Fibroblast of skin of right quadriceps (primary cell): ENCODE measurements at regions not wholly inside any gene's neighbourhood (a gene's known extent, or its start where the extent isn't known, plus 50 kb on each side); places are given as distances from the start of the nearest gene placed in this dataset.

Source experiments
- DNase-seq: peaks from one replicate; pipeline ENCODE4 v3.0.0-alpha.2; 2013

- no peak for DNase-seq
Observed at GRCh38 chr5:173785866-173786265, 102.3 kb upstream of the CPEB4 start.

DNA sequence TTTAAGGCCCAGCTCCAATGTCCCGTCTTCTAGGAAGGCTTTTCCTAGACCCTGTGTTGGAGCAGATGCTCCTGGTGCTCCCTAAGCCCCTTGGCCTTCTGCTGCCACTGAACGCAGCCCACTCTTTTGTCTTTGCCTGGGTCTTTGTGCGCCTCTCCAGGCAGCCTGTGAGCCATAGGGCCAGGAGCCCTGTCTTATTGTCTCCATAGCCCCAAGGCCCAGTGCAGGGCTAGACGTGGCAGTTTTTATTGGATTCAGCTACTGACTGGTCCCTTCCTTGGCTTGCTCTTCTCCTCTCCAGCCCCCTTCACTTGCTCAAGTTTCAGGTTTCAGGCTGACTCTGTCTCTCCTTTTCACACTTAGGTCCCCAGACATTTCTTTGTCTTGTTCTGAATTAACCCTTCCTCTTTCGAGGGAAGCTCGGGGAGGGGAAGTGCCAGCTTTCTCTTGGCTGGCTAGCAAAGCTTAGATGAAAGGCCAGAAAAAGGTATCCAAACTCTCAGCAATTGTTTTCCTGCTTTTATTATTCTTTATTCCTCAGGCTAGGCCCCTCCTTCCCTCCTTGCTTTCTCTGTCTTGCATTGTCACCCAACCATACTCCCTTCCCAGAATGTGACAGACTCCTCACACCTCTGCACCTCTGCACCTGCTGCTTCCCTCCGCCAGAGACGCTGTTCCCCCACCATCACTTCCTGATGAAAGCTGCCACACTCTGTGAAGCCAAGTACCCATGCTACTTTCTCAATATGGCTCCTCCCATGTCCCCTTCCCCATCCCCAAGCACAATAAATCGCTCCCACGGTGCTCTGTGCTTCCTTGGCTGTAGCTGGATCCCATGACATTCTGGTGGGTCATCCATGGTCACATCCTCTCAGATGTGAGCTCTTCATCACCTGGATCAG, 101.6 kb upstream of the CPEB4 start:
- no peak for DNase-seq

DNA sequence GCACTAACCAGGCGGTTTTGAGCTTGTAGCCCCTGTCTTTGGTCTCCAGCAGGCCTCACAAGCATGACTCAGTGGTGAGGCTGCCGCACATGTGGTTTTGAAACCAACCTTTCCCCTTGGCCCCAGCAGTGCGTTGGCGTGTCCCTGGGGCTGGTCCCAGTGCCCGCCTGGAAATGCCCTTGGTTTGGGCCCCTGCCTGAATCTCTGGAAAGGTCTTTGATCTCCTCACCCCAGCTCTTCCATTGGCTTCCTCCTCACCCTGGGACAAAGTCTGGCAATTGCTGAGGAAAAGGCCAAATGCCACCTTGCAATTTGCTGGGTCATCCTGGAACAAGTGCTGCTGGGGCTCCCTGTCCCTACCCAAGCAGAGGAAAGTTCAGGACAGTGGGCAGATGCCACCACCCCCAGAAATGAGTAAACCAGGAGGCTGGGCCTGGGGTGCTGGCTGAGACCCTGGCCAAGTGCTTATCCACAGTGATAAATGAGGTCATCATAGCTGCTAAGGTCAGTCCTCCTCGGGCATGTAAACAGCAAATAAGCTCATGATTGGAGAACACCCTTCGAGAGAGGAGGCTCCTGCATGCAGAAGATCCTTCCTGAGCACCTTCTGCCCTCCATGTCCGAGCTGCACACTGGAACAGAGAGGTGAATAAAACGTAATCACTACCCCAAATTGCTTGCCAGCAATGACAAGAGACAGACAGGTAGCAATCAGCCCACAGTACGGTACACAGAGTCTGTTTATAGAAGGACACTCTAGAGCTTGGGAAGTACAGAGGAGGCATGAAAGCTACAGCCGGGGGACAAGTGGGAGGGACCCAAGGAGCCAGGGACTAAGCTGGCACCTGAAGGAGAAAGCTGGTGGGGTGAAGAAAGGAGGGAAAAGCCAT, 98.9 kb upstream of the CPEB4 start:
- peak; percentile 44 for DNase-seq

DNA sequence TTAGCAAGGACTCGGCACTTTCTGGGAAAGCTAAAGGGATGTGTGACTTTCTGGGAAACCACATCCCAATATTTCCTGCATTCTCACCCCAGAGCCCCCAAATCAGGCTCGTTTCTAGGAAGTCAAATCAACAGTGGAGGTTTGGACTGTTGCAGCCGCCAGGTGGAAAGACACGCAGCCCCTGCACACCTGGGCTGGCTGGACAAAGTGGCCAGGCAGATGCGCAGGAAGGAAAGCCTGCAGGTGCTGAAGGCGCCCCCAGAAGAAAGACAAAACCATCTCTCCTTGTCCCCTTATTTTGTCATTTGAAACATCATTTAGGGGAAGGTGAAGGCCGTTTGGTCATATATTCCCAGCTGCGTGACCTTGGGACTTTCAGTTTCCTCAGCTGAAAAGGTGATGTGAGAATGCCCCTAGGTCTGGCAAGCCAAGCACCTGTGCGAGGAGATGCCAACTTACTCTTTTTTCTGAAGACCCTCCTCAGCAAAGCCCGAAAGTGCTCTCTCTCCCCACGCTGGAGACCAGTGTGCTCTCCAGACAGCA, 97.9 kb upstream of the CPEB4 start:
- DNase-seq: no peak

GRCh38 chr5:173790836-173791546, 97.2 kb upstream of the CPEB4 start:
- no peak for DNase-seq

GRCh38 chr5:173791878-173792277, 96.3 kb upstream of the CPEB4 start:
- no peak for DNase-seq

DNA sequence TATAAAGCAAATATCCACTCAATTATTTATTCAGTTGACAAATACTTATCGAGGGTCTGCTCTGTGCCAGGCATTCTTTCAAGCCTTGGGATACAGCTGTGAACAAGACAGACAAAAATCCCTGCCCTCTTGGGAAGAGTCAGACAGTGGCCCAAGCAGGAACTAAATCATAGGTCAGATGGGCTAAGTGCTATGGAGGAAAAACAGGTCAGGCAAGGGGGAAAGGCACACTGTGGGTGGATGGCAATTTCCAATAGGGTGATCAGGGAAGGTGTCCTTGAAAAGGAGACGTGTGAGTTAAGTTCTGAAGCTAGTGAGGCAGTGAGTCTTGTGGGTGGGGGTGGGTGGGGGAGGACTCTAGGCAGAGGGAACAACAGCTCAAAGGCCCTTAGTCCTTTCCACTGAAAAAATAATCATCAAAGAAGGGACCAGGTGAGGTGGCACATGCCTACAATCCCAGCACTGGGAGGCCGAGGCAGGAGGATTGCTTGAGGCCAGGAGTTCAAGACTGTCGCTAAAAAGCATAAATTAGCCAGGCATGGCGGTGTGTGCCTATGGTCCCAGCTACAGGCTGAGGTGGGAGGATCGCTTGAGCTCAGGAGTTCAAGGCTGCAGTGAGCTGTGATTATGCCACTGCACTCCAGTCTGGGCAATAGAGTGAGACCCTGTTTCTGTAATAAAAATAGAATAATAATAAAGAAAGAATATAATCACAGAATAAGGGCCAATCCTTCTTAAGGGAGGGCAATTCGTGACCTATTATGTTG, 95.2 kb upstream of the CPEB4 start:
- DNase-seq: no peak

- no peak for DNase-seq
Observed at GRCh38 chr5:173793648-173794548, 94.3 kb upstream of the CPEB4 start.

- DNase-seq: no peak
Observed at GRCh38 chr5:173794901-173795416, 93.2 kb upstream of the CPEB4 start.

DNA sequence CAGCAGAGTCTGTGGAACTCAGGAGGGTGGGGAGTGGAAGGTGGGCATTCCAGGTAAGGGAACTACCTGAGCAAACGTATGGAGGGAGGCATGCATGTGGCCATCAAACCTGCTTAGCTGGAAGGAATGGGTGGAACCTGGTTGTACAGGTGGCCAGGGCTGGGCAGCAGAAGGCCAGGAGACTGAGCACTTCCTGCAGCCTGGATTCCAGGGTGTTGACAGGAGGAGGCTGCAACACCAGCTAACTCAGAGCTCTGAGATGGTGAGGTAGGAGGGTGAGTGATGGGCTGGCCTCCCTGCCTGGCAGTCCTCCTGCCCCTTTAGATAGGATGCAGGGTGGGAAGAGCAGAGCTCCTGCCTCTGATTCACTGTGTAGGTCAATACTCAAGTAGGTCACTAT, 92.5 kb upstream of the CPEB4 start:
- no peak for DNase-seq

GRCh38 chr5:173796721-173797495, 91.2 kb upstream of the CPEB4 start:
- DNase-seq: no peak

DNA sequence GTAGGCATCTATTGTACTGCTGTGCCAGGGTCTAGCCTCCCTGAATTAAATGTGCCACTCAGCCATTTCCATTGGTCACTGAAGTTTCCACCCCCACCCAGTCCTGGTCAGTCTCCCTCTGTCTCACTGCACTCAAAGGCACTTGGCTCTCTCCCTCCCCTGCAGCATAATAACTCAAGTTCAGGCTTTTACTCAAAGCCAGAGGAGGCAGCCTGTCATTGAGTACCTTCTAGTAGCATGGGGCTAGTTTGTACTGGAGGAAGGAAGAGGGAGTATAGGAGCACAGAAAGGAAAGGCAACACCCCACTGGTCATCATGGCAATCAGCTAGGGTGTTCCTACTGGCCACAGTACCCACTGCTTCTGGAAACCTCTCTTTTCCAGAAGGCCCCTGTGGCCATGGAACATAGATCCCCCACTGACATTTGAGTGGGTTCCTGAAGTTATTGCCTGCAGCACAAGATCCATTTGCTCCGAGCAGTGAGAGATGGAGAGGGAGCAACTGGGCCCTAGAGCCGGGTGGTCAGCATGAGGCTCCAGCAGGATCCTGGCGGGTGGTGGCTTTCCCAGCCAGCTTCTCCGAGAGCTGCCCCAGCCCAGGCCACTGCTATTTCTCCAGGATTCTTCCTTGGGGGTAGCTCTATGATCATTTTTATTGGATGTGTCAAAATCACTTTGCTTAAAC, 89.9 kb upstream of the CPEB4 start:
- DNase-seq: no peak

DNA sequence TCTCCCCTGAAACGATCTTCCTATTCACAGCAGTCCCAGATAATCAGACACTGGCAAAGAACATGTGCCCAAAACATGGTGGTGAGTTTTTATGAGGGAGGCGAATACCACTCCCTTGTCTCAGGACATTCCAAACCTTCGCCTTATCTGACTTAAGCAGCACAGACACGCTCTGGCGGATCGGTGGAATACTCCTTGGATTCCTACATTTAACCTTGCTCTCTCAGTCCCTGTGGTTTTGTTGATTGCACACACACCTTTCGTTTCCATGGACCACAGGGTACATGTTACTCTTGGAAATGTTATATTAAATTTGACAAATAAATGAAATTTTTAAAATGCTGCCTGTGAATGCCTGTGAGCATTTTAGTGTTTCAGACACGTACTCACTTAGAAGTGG, 87.8 kb upstream of the CPEB4 start:
- no peak for DNase-seq

GRCh38 chr5:173801006-173801405, 87.1 kb upstream of the CPEB4 start:
- DNase-seq: no peak

GRCh38 chr5:173802670-173803165, 85.4 kb upstream of the CPEB4 start:
- DNase-seq: no peak

DNA sequence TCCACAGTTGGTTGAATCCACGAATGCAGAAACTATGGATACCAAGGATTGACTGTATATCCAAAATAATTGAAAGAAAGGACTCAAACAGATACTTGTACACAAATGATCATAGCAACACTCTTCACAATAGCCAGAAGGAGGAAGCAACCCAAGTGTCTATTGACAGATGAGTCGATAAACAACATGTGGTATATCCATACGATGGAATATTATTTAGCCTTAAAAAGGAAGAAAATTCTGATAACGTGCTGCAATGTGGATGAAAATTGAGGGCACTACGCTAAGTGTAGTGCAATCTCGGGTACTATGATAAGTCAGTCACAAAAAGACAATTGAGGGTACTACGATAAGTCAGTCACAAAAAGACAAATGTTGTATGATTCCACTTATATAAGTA, 83.6 kb upstream of the CPEB4 start:
- no peak for DNase-seq

DNA sequence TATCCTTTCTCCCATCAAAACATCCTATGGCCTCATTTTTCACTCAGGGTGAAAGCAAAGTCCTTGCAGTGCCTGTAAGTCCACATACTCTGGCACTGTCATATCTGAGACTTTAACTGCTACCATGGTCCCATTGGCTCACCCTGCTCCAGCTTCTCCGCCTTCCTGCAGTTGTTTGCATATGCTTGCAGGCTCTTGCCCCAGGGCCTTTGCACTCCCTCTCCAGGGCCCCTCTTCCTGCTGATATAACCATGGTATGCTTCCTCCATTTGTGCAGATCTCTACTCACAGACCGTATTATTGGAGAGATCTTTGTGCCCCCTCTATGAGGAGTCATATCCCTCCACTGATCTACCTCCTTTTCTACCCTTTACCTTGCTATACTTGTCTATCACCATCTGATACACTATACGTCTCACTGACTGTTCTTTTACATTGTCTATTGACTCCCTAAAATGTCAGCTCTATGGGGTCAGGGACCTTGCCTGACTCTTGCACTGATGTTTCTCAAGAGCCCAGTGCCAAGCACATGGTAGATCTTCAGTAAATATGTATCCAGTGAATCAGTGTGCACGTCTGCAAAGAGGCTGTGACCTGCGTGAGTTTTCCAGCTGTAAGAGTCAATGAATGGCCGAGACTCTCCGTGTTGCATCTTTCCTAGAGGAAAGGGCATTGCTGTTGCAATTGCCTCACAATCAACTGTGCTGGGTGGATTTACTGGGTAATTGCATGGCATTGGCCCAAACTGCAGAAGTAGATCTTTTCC, 81.7 kb upstream of the CPEB4 start:
- no peak for DNase-seq

DNA sequence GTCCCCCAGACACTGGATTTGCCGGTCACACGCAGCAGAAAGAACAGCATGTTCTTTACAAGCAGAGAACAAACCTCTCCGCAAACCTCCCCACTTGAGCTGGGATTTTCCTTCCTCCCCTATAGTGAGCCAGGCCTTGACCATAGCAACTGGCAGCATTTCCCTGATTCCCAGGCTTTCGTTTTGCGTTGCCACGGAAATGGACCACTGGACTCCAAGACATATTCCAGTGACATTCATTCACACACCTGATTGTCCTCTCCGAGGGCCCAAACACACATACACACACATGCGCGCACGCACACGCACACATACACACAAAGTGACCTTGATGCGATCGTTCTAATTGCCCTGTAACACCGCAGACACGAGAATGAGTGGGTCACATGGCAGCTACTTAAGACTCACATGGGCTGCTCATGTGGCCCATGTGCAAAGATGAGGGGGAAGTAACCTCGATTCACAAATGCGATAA, 80.9 kb upstream of the CPEB4 start:
- DNase-seq: no peak
